ENCODE measurements at regions not wholly inside any gene's neighbourhood (a gene's known extent, or its start where the extent isn't known, plus 50 kb on each side); places are given as distances from the start of the nearest gene placed in this dataset.
"Not testable (repeated sequence)": the region's sequence is repeated elsewhere in the genome, so short reads cannot be mapped to it uniquely, and the experiment has no call there.

DNA sequence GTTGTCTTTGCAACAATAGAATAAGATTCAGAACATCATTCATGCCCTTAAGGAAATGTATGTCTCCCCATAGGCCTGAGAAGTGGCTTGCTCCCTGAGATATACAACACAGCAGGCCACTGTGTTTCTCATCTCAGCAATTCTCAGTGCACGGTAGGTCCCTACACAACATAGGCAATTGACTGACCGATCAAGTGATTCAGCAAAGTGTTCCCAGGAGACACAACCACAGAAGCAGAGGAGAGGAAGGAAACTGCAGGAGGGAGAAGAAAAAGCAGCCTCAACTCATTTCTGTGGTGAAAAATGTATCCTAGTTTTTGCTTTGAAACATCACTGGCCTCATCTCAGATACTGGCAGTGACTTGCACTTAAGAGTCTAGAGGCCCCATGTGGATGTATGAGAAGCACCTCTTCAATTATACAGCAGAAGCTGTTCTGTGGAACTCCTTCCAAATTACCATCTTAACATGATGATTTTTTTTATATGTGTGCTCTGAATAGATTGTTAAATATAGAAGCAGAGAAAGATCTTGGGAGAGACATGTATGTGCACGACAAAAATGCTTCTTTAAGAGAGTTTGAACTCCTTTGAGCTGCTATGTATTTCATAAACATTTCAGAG, 306.8 kb downstream of the XPNPEP1 start:
- POLR2A ChIA-PET, result no interaction called here
- DNase-seq (ENCODE audit: extremely low spot score), result no peak
- CTCF ChIA-PET, result interaction anchor here (1.0 kb wide), 1 partner anchor 18 kb away, joined by 3 read pairs; no protein-coding TSS in a partner anchor
- TF ChIP-seq, protein P1, sequence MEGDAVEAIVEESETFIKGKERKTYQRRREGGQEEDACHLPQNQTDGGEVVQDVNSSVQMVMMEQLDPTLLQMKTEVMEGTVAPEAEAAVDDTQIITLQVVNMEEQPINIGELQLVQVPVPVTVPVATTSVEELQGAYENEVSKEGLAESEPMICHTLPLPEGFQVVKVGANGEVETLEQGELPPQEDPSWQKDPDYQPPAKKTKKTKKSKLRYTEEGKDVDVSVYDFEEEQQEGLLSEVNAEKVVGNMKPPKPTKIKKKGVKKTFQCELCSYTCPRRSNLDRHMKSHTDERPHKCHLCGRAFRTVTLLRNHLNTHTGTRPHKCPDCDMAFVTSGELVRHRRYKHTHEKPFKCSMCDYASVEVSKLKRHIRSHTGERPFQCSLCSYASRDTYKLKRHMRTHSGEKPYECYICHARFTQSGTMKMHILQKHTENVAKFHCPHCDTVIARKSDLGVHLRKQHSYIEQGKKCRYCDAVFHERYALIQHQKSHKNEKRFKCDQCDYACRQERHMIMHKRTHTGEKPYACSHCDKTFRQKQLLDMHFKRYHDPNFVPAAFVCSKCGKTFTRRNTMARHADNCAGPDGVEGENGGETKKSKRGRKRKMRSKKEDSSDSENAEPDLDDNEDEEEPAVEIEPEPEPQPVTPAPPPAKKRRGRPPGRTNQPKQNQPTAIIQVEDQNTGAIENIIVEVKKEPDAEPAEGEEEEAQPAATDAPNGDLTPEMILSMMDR (IDR thresholded peaks at IDR 0.05; ENCODE audit: control extremely low read depth, extremely low read depth, low read depth, missing control alignments), result no peak

- CTCF ChIA-PET; POLR2A ChIA-PET; DNase-seq (ENCODE audit: extremely low spot score): not testable (repeated sequence)
These were observed 328.0 kb downstream of the XPNPEP1 start for GRCh38 chr10:109595356-109595755.

GRCh38 chr10:109593682-109594081, 329.6 kb downstream of the XPNPEP1 start:
- DNase-seq (ENCODE audit: extremely low spot score), result no peak
- POLR2A ChIA-PET, result no interaction called here
- TF ChIP-seq, protein P1 (IDR thresholded peaks at IDR 0.05; ENCODE audit: control extremely low read depth, extremely low read depth, low read depth, missing control alignments), result no peak
- CTCF ChIA-PET, result no interaction called here

DNA sequence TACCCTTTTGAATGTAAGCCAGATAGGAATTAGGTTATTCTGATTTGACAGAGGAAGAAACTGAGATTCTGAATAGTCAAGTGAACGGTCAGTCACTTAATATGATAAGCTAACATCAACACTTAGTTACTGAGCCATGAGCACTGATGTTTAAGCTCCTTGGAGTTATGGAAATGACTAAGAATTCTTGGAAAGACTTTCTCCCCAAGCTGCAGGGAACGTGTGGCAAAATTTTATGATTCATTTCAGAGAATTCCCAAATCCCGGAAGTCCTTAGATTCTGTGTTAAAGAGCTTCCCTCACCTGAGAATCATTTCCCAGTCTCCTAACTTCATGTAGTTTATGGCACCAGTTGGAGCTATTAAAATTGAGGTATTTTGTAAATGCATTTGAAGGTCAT, 330.9 kb downstream of the XPNPEP1 start:
- ChIA-PET CTCF (no interaction called here), POLR2A (no interaction called here)
- no peak for DNase-seq (ENCODE audit: extremely low spot score)
- TF ChIP-seq, protein P1 (IDR thresholded peaks at IDR 0.05; ENCODE audit: control extremely low read depth, extremely low read depth, low read depth, missing control alignments), result no peak

- ChIA-PET POLR2A (no interaction called here), CTCF (no interaction called here)
- TF ChIP-seq, protein P1 (IDR thresholded peaks at IDR 0.05; ENCODE audit: control extremely low read depth, extremely low read depth, low read depth, missing control alignments), result no peak
- no peak for DNase-seq (ENCODE audit: extremely low spot score)
These were observed 331.7 kb downstream of the XPNPEP1 start for GRCh38 chr10:109591601-109592000.

GRCh38 chr10:109588259-109588658, 335.1 kb downstream of the XPNPEP1 start:
- TF ChIP-seq, protein P1 (IDR thresholded peaks at IDR 0.05; ENCODE audit: control extremely low read depth, extremely low read depth, low read depth, missing control alignments), result no peak
- ChIA-PET CTCF (no interaction called here), POLR2A (no interaction called here)
- no peak for DNase-seq (ENCODE audit: extremely low spot score)

DNA sequence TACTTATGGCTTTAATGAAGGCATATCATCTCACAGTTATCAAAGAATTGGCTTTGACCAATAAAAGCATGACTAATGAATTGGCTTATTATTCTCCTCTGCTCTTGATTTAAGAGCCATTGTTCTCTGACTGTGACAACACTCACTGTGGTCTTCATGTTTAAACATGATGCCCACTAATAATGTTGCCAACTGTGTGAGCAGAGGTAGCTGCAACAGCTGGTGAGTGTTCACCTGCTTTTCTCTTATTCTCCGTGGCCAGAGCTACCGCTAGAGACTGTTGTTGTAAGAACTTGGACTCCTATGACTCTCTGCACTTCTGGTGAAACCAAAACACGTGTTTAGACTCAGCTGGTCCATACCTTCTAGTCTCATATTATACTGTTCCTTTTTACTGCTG, 335.9 kb downstream of the XPNPEP1 start:
- no peak for DNase-seq (ENCODE audit: extremely low spot score)
- CTCF ChIA-PET, result no interaction called here
- POLR2A ChIA-PET, result no interaction called here
- TF ChIP-seq, protein P1 (IDR thresholded peaks at IDR 0.05; ENCODE audit: control extremely low read depth, extremely low read depth, low read depth, missing control alignments), result no peak

All from GM10248 (cell line).